Panc1 (cell line): ENCODE measurements at regions not wholly inside any gene's neighbourhood (a gene's known extent, or its start where the extent isn't known, plus 50 kb on each side); places are given as distances from the start of the nearest gene placed in this dataset.
"Not testable (repeated sequence)": the region's sequence is repeated elsewhere in the genome, so short reads cannot be mapped to it uniquely, and the experiment has no call there.

Source experiments
- POLR2AphosphoS5 ChIP-seq: IDR thresholded peaks from 2 replicates; pipeline ENCODE4 v1.6.1; 2012; ENCODE audit warnings: mild to moderate bottlenecking, low read depth, low read length, moderate library complexity
- TF ChIP-seq, protein P1 (sequence below): fragments of 450-650 bp; IDR thresholded peaks from 2 replicates; pipeline ENCODE4 v1.5.1; 2017; ENCODE audit warnings: mild to moderate bottlenecking

- TF ChIP-seq, protein P1, sequence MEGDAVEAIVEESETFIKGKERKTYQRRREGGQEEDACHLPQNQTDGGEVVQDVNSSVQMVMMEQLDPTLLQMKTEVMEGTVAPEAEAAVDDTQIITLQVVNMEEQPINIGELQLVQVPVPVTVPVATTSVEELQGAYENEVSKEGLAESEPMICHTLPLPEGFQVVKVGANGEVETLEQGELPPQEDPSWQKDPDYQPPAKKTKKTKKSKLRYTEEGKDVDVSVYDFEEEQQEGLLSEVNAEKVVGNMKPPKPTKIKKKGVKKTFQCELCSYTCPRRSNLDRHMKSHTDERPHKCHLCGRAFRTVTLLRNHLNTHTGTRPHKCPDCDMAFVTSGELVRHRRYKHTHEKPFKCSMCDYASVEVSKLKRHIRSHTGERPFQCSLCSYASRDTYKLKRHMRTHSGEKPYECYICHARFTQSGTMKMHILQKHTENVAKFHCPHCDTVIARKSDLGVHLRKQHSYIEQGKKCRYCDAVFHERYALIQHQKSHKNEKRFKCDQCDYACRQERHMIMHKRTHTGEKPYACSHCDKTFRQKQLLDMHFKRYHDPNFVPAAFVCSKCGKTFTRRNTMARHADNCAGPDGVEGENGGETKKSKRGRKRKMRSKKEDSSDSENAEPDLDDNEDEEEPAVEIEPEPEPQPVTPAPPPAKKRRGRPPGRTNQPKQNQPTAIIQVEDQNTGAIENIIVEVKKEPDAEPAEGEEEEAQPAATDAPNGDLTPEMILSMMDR = not testable (repeated sequence)
- not testable (repeated sequence) for TF ChIP-seq POLR2AphosphoS5
Measured at GRCh38 chr9:65447146-65447545, 162.1 kb upstream of the FOXD4L5 start.
